Adrenal gland (tissue), 5 donors: ENCODE measurements at regions not wholly inside any gene's neighbourhood (a gene's known extent, or its start where the extent isn't known, plus 50 kb on each side); places are given as distances from the start of the nearest gene placed in this dataset.

ENCODE experiments used
- CTCF ChIP-seq, 6 experiments: fragments of 450-650 bp in 4 of 6; fragments of 200-600 bp in 2 of 6; sonication (generic) in 1 of 6; IDR thresholded peaks; 1 replicate in 5 of 6; 2 replicates in 1 of 6; pipeline versions ENCODE4 v1.5.1 to v1.8.0; 2016 to 2021; ENCODE audit warnings: antibody characterized with exemption in 6 of 6, mild to moderate bottlenecking in 2 of 6, moderate library complexity in 1 of 6
- POLR2A ChIP-seq, 2 donors: fragments of 450-650 bp; IDR thresholded peaks; one replicate each; pipeline ENCODE4 v1.6.1; 2017; ENCODE audit warnings: antibody characterized with exemption in 2 of 2, mild to moderate bottlenecking in 2 of 2, moderate library complexity in 1 of 2
- donor health status: DM: no; HTN: no; CAD: no.

DNA sequence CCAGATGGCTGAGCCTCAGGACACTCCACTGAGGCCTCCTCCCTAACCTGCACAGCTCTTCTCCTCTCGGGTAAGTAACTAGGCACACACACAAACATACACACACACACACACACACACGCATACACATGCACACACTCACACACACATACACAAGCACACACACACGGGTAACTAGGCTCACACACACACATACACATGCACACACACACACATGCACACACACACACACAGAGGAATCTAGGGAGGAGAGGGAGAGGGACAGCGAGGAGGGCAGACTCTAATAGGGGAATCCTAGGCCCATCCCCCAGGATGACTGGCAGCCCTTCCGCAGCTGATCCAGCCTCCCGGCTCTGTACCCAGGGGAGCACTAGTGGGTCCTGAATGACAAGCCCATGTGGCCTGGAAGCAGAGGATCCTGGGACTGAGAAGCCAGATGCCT is 177.4 kb upstream of the LINGO1 start:
- TF ChIP-seq CTCF (IDR thresholded peaks at IDR 0.05), result no peak
- no peak for TF ChIP-seq POLR2A (IDR thresholded peaks at IDR 0.05)
